GM12878 (cell line): ENCODE measurements at regions not wholly inside any gene's neighbourhood (a gene's known extent, or its start where the extent isn't known, plus 50 kb on each side); places are given as distances from the start of the nearest gene placed in this dataset.

Source experiments
- CHD2 ChIP-seq: IDR thresholded peaks from 2 replicates; pipeline ENCODE4 v1.6.1; 2011; ENCODE audit warnings: low read depth, low read length, improper control_type of control experiment, borderline replicate concordance
- CTCF ChIP-seq, 3 experiments: IDR thresholded peaks in 2 of 3; conservative IDR thresholded peaks in 1 of 3; 2 replicates each; pipeline ENCODE4 v1.5.1; 2011; ENCODE audit warnings: low read depth in 3 of 3, low read length in 3 of 3, mild to moderate bottlenecking in 3 of 3, control low read depth in 2 of 3, moderate library complexity in 2 of 3, inconsistent platforms in 1 of 3, mixed read lengths in 1 of 3; ENCODE audit not compliant: control insufficient read depth in 2 of 3, insufficient read depth in 1 of 3; ENCODE audit errors: extremely low read depth in 1 of 3
- E2F4 ChIP-seq: IDR thresholded peaks from 2 replicates; pipeline ENCODE4 v1.6.1; 2012; ENCODE audit warnings: low read depth, low read length, improper control_type of control experiment
- FOS ChIP-seq: IDR thresholded peaks from 3 replicates; pipeline ENCODE4 v1.6.1; 2011; ENCODE audit warnings: borderline replicate concordance; ENCODE audit not compliant: insufficient read length; ENCODE audit errors: extremely low read depth
- SREBF2 ChIP-seq: IDR thresholded peaks from 2 replicates; pipeline ENCODE4 v1.6.1; 2012; ENCODE audit warnings: mild to moderate bottlenecking, low read length
- WRNIP1 ChIP-seq: IDR thresholded peaks from 2 replicates; pipeline ENCODE4 v1.6.1; 2011; ENCODE audit warnings: low read depth, low read length, improper control_type of control experiment, borderline replicate concordance
- ZNF24 ChIP-seq: fragments of 450-650 bp; IDR thresholded peaks from 2 replicates; pipeline ENCODE4 v1.6.1; 2017; ENCODE audit warnings: antibody characterized with exemption, mild to moderate bottlenecking

GRCh38 chr11:95524314-95525036 lies 265.1 kb downstream of the FAM76B start:
- no peak for TF ChIP-seq SREBF2
- TF ChIP-seq E2F4 = no peak
- no peak for TF ChIP-seq FOS
- TF ChIP-seq CTCF (IDR thresholded peaks at IDR 0.05 in 2 of 3, conservative IDR thresholded peaks at IDR 0.05 in 1 of 3; ENCODE audit: control insufficient read depth in 2 of 3, extremely low read depth in 1 of 3, insufficient read depth in 1 of 3, low read depth in 3 of 3, low read length in 3 of 3) = no peak
- no peak for TF ChIP-seq WRNIP1
- TF ChIP-seq ZNF24 = no peak
- TF ChIP-seq CHD2 = no peak
